ENCODE measurements at regions not wholly inside any gene's neighbourhood (a gene's known extent, or its start where the extent isn't known, plus 50 kb on each side); places are given as distances from the start of the nearest gene placed in this dataset.
"Not testable (repeated sequence)": the region's sequence is repeated elsewhere in the genome, so short reads cannot be mapped to it uniquely, and the experiment has no call there.

GRCh38 chr12:46965880-46966279, 113.5 kb upstream of the PCED1B start:
- H3K27ac Mint-ChIP-seq: no peak overlapping the region
- Histone ChIP-seq H3K27me3 (ENCODE audit: insufficient read depth, low read length, poor library complexity, severe bottlenecking) (no peaks in the 10 kb centered on the region), H3K9me3 (ENCODE audit: low read length) (no peaks in the 10 kb centered on the region), H3K27ac (ENCODE audit: low read depth, low read length) (no peak overlapping the region), H3K36me3 (ENCODE audit: insufficient read depth, low read length) (no peaks in the 10 kb centered on the region), H3K4me3 (ENCODE audit: low read length) (no peak overlapping the region), H3K4me1 (ENCODE audit: insufficient read depth, low read length) (no peaks in the 10 kb centered on the region)
- no peaks in the 10 kb centered on the region for H3K4me1 Mint-ChIP-seq
- no peak for DNase-seq
- ChIA-PET POLR2A (no interaction called here), CTCF (no interaction called here)
- no peak overlapping the region for H3K4me3 Mint-ChIP-seq
- H3K27me3 Mint-ChIP-seq: peaks cover 6 to 38% of the 10 kb centered on the region in 2 donors
- H3K36me3 Mint-ChIP-seq: no peaks in the 10 kb centered on the region
- H3K9me3 Mint-ChIP-seq: no peaks in the 10 kb centered on the region

- no peak overlapping the region for H3K27ac ChIP-seq (ENCODE audit: low read depth, low read length)
- Mint-ChIP-seq H3K4me1 (no peaks in the 10 kb centered on the region), H3K9me3 (peaks cover 0 to 8% (median 3%) of the 10 kb centered on the region in 5 donors), H3K27ac (no peak overlapping the region), H3K36me3 (peaks cover 0 to 2% (median 0%) of the 10 kb centered on the region in 3 donors), H3K4me3 (no peak overlapping the region), H3K27me3 (peaks cover 12 to 66% of the 10 kb centered on the region in 2 donors)
- H3K36me3 ChIP-seq (ENCODE audit: insufficient read depth, low read length): no peaks in the 10 kb centered on the region
- CTCF ChIA-PET: no interaction called here
- POLR2A ChIA-PET: no interaction called here
- DNase-seq: no peak
- no peak overlapping the region for H3K4me3 ChIP-seq (ENCODE audit: low read length)
- no peaks in the 10 kb centered on the region for H3K27me3 ChIP-seq (ENCODE audit: insufficient read depth, low read length, poor library complexity, severe bottlenecking)
- no peaks in the 10 kb centered on the region for H3K9me3 ChIP-seq (ENCODE audit: low read length)
- no peaks in the 10 kb centered on the region for H3K4me1 ChIP-seq (ENCODE audit: insufficient read depth, low read length)
Measured at GRCh38 chr12:46970636-46971035, 108.8 kb upstream of the PCED1B start.

GRCh38 chr12:46973937-46974336, 105.5 kb upstream of the PCED1B start:
- Mint-ChIP-seq H3K27me3 (peaks cover 17 to 74% of the 10 kb centered on the region in 2 donors), H3K36me3 (peaks cover 0 to 11% (median 0%) of the 10 kb centered on the region in 3 donors)
- CTCF ChIA-PET; H3K4me1 ChIP-seq (ENCODE audit: insufficient read depth, low read length); H3K9me3 Mint-ChIP-seq; H3K36me3 ChIP-seq (ENCODE audit: insufficient read depth, low read length); H3K4me3 Mint-ChIP-seq; H3K4me1 Mint-ChIP-seq; H3K27ac Mint-ChIP-seq; DNase-seq; H3K27ac ChIP-seq (ENCODE audit: low read depth, low read length); H3K9me3 ChIP-seq (ENCODE audit: low read length); POLR2A ChIA-PET; H3K27me3 ChIP-seq (ENCODE audit: insufficient read depth, low read length, poor library complexity, severe bottlenecking); H3K4me3 ChIP-seq (ENCODE audit: low read length): not testable (repeated sequence)

- Mint-ChIP-seq H3K36me3 (peaks cover 0 to 11% (median 0%) of the 10 kb centered on the region in 3 donors), H3K27me3 (peaks cover 12 to 70% of the 10 kb centered on the region in 2 donors), H3K4me3 (no peak overlapping the region), H3K9me3 (peaks cover 0 to 8% (median 3%) of the 10 kb centered on the region in 5 donors), H3K4me1 (no peaks in the 10 kb centered on the region), H3K27ac (no peak overlapping the region)
- no peaks in the 10 kb centered on the region for H3K27me3 ChIP-seq (ENCODE audit: insufficient read depth, low read length, poor library complexity, severe bottlenecking)
- H3K36me3 ChIP-seq (ENCODE audit: insufficient read depth, low read length): no peaks in the 10 kb centered on the region
- no peak overlapping the region for H3K4me3 ChIP-seq (ENCODE audit: low read length)
- H3K4me1 ChIP-seq (ENCODE audit: insufficient read depth, low read length): no peaks in the 10 kb centered on the region
- ChIA-PET POLR2A (no interaction called here), CTCF (no interaction called here)
- no peaks in the 10 kb centered on the region for H3K9me3 ChIP-seq (ENCODE audit: low read length)
- DNase-seq: no peak
- no peak overlapping the region for H3K27ac ChIP-seq (ENCODE audit: low read depth, low read length)
Measured at GRCh38 chr12:46977871-46978375, 101.5 kb upstream of the PCED1B start.

- H3K4me1 ChIP-seq (ENCODE audit: insufficient read depth, low read length): peaks cover 9% of the 10 kb centered on the region
- POLR2A ChIA-PET: no interaction called here
- H3K4me3 Mint-ChIP-seq: no peak overlapping the region
- no peaks in the 10 kb centered on the region for H3K27me3 ChIP-seq (ENCODE audit: insufficient read depth, low read length, poor library complexity, severe bottlenecking)
- no peaks in the 10 kb centered on the region for H3K9me3 Mint-ChIP-seq
- CTCF ChIA-PET: no interaction called here
- DNase-seq: no peak
- no peak overlapping the region for H3K27ac Mint-ChIP-seq
- no peak overlapping the region for H3K4me3 ChIP-seq (ENCODE audit: low read length)
- H3K4me1 Mint-ChIP-seq: peaks cover 0 to 7% (median 5%) of the 10 kb centered on the region in 3 donors
- no peak overlapping the region for H3K27ac ChIP-seq (ENCODE audit: low read depth, low read length)
- H3K36me3 ChIP-seq (ENCODE audit: insufficient read depth, low read length): no peaks in the 10 kb centered on the region
- H3K9me3 ChIP-seq (ENCODE audit: low read length): no peaks in the 10 kb centered on the region
- peaks cover 21 to 59% of the 10 kb centered on the region in 2 donors for H3K27me3 Mint-ChIP-seq
- peaks cover 0 to 4% (median 0%) of the 10 kb centered on the region in 3 donors for H3K36me3 Mint-ChIP-seq
Measured at GRCh38 chr12:46981622-46982021, 97.8 kb upstream of the PCED1B start.

- ChIA-PET CTCF (interaction anchor here (1.5 kb wide), 1 partner anchor 639 kb away, joined by 3 read pairs; no protein-coding TSS in a partner anchor), POLR2A (no interaction called here)
- DNase-seq: no peak
- H3K4me1 ChIP-seq (ENCODE audit: insufficient read depth, low read length): peaks cover 9% of the 10 kb centered on the region
- Mint-ChIP-seq H3K4me3 (no peak overlapping the region), H3K4me1 (peaks cover 0 to 7% (median 5%) of the 10 kb centered on the region in 3 donors), H3K27me3 (peaks cover 24 to 61% of the 10 kb centered on the region in 2 donors), H3K27ac (peak overlapping the region in 1 of 8 donors; percentile 21), H3K36me3 (peaks cover 0 to 1% (median 0%) of the 10 kb centered on the region in 3 donors), H3K9me3 (peaks cover 0 to 2% (median 1%) of the 10 kb centered on the region in 5 donors)
- no peaks in the 10 kb centered on the region for H3K27me3 ChIP-seq (ENCODE audit: insufficient read depth, low read length, poor library complexity, severe bottlenecking)
- no peaks in the 10 kb centered on the region for H3K9me3 ChIP-seq (ENCODE audit: low read length)
- H3K4me3 ChIP-seq (ENCODE audit: low read length): no peak overlapping the region
- H3K27ac ChIP-seq (ENCODE audit: low read depth, low read length): no peak overlapping the region
- H3K36me3 ChIP-seq (ENCODE audit: insufficient read depth, low read length): no peaks in the 10 kb centered on the region
Measured at GRCh38 chr12:46982629-46983392, 96.6 kb upstream of the PCED1B start.

- H3K27me3 ChIP-seq (ENCODE audit: insufficient read depth, low read length, poor library complexity, severe bottlenecking): no peaks in the 10 kb centered on the region
- H3K27ac ChIP-seq (ENCODE audit: low read depth, low read length): no peak overlapping the region
- peak overlapping the region in 1 of 8 donors; percentile 21 for H3K27ac Mint-ChIP-seq
- H3K9me3 Mint-ChIP-seq: peaks cover 0 to 7% (median 4%) of the 10 kb centered on the region in 5 donors
- no peak overlapping the region for H3K4me3 Mint-ChIP-seq
- DNase-seq: no peak
- no peaks in the 10 kb centered on the region for H3K9me3 ChIP-seq (ENCODE audit: low read length)
- H3K4me1 ChIP-seq (ENCODE audit: insufficient read depth, low read length): peaks cover 9% of the 10 kb centered on the region
- peaks cover 0 to 2% (median 0%) of the 10 kb centered on the region in 3 donors for H3K36me3 Mint-ChIP-seq
- peaks cover 24 to 60% of the 10 kb centered on the region in 2 donors for H3K27me3 Mint-ChIP-seq
- POLR2A ChIA-PET: no interaction called here
- CTCF ChIA-PET: interaction anchor here (1.5 kb wide), 1 partner anchor 639 kb away, joined by 3 read pairs; no protein-coding TSS in a partner anchor
- H3K4me3 ChIP-seq (ENCODE audit: low read length): no peak overlapping the region
- H3K4me1 Mint-ChIP-seq: peaks cover 0 to 7% (median 5%) of the 10 kb centered on the region in 3 donors
- H3K36me3 ChIP-seq (ENCODE audit: insufficient read depth, low read length): no peaks in the 10 kb centered on the region
Measured at GRCh38 chr12:46983393-46983793, 96.0 kb upstream of the PCED1B start.
